ENCODE measurements at regions not wholly inside any gene's neighbourhood (a gene's known extent, or its start where the extent isn't known, plus 50 kb on each side); places are given as distances from the start of the nearest gene placed in this dataset.

- Histone ChIP-seq H3K23ac (ENCODE audit: insufficient read length) (no peak overlapping the region), H2BK120ac (replicated peaks; ENCODE audit: low read depth, low read length) (no peak overlapping the region), H4K20me1 (replicated peaks in 1 of 2; ENCODE audit: control insufficient read depth in 1 of 2, insufficient read depth in 2 of 2, low read length in 2 of 2) (no peaks in the 10 kb centered on the region), H2BK5ac (ENCODE audit: low read depth, low read length) (no peak overlapping the region), H2AFZ (ENCODE audit: low read length) (no peak overlapping the region), H3K36me3 (ENCODE audit: control insufficient read depth in 2 of 4, insufficient read depth in 4 of 4, low read length in 3 of 4) (no peaks in the 10 kb centered on the region), H2BK15ac (ENCODE audit: low read length) (no peak overlapping the region), H3K4ac (replicated peaks; ENCODE audit: insufficient read length, low read depth, low read length) (no peak overlapping the region), H3K4me2 (ENCODE audit: insufficient read depth in 1 of 2, low read depth in 2 of 2, low read length in 2 of 2) (no peak overlapping the region), H3K79me2 (ENCODE audit: control insufficient read depth in 1 of 2, insufficient read depth in 2 of 2, low read length in 2 of 2) (no peaks in the 10 kb centered on the region), H3K14ac (ENCODE audit: insufficient read length) (no peak overlapping the region), H3K27ac (ENCODE audit: low read depth, low read length) (no peak overlapping the region), H2BK20ac (ENCODE audit: low read length) (no peak overlapping the region), H3K23me2 (ENCODE audit: low read depth, low read length) (no peaks in the 10 kb centered on the region), H3K4me1 (replicated peaks in 1 of 4; ENCODE audit: control insufficient read depth in 3 of 4, insufficient read depth in 4 of 4, low read length in 3 of 4) (peaks cover 0 to 5% (median 0%) of the 10 kb centered on the region in 4 experiments; a peak in 1 of 7 replicates), H3K27me3 (replicated peaks in 1 of 4; ENCODE audit: control insufficient read depth in 3 of 4, extremely low read depth in 1 of 4, insufficient read depth in 3 of 4, low read length in 3 of 4) (no peaks in the 10 kb centered on the region), H3K9ac (replicated peaks in 1 of 4; ENCODE audit: extremely low read depth in 1 of 4, low read depth in 3 of 4, low read length in 3 of 4) (no peak overlapping the region), H3K18ac (ENCODE audit: extremely low read depth, low read length) (no peak overlapping the region), H2AK5ac (ENCODE audit: low read depth, low read length) (no peak overlapping the region), H2BK12ac (ENCODE audit: low read depth, low read length) (no peak overlapping the region), H4K5ac (ENCODE audit: insufficient read length, low read depth, low read length) (no peak overlapping the region), H3K4me3 (ENCODE audit: extremely low read depth in 1 of 4, insufficient read depth in 2 of 4, low read depth in 3 of 4, low read length in 4 of 4) (no peak overlapping the region), H4K91ac (replicated peaks; ENCODE audit: insufficient read length, low read length) (no peak overlapping the region), H3K9me3 (ENCODE audit: insufficient read depth in 2 of 2, low read depth in 1 of 2, low read length in 1 of 2) (no peaks in the 10 kb centered on the region), H3K56ac (replicated peaks; ENCODE audit: insufficient read length, low read depth, low read length) (no peak overlapping the region), H3K79me1 (ENCODE audit: low read depth, low read length) (no peaks in the 10 kb centered on the region), H4K8ac (ENCODE audit: extremely low read depth, insufficient read depth, low read length) (no peak overlapping the region)
- FAIRE-seq, result no peak
- TF ChIP-seq RAD21 (IDR thresholded peaks at IDR 0.05 in 1 of 2, conservative IDR thresholded peaks at IDR 0.05 in 1 of 2; ENCODE audit: low read depth in 2 of 2, low read length in 2 of 2) (peak; percentile 33 to 44), NANOG (IDR thresholded peaks at IDR 0.05; ENCODE audit: insufficient read depth, low read depth, low read length, poor library complexity, severe bottlenecking) (no peak), CTCF (IDR thresholded peaks at IDR 0.05; ENCODE audit: control extremely low read depth in 1 of 3, insufficient read depth in 1 of 3, low read depth in 1 of 3, low read length in 3 of 3) (peak in 2 of 3 experiments; percentile 18 to 44; a peak in 2 of 4 replicates), ZNF274 (IDR thresholded peaks at IDR 0.05; ENCODE audit: borderline replicate concordance, extremely low read depth, low read length) (no peak), TBP (IDR thresholded peaks at IDR 0.05; ENCODE audit: low read depth, low read length) (no peak)
- no peak for DNase-seq (ENCODE audit: low read depth in 1 of 2, low spot score in 2 of 2)
- POLR2A ChIA-PET (ENCODE audit: partially characterized antibody), result no interaction called here
- CTCF ChIA-PET (ENCODE audit: partially characterized antibody), result interaction anchor here (1.2 to 1.4 kb wide), 2 partner anchors 9 to 11 kb away, joined by 4 to 5 read pairs; no protein-coding TSS in a partner anchor
- WGBS, 2 experiments (ENCODE audit: extremely low coverage in 1 of 2, insufficient coverage in 1 of 2, insufficient read length in 1 of 2, insufficient replicate concordance in 2 of 2, low coverage in 1 of 2, low lambda C conversion rate in 2 of 2, missing lambda C conversion rate in 1 of 2), result 91% methylated on average over 2 of the region's 2 CpGs; no CpG with 5 or more reads in 1 of the 2 experiments
Measured at GRCh38 chr18:39732918-39733317, 2167.3 kb upstream of the CELF4 start.

All from H1 (cell line).